T47D (cell line): ENCODE measurements at regions not wholly inside any gene's neighbourhood (a gene's known extent, or its start where the extent isn't known, plus 50 kb on each side); places are given as distances from the start of the nearest gene placed in this dataset.
"Not testable (repeated sequence)": the region's sequence is repeated elsewhere in the genome, so short reads cannot be mapped to it uniquely, and the experiment has no call there.

ENCODE experiments used
- DNase-seq, 2 experiments: peaks; one replicate each; pipeline versions ENCODE4 v3.0.0 to v3.0.0-alpha.2; 2011 to 2012; ENCODE audit warnings: low read depth in 1 of 2, low spot score in 1 of 2
- JUND ChIP-seq: IDR thresholded peaks from 2 replicates; pipeline ENCODE4 v1.6.1; 2012; ENCODE audit warnings: low read depth
- in situ Hi-C: cut with HindIII; loops from 2 replicates; pipeline ENCODE4 v1.10.0; 2016; ENCODE audit warnings: low sequenced_read_pairs, low pct_unique_long_range_greater_than_20kb

DNA sequence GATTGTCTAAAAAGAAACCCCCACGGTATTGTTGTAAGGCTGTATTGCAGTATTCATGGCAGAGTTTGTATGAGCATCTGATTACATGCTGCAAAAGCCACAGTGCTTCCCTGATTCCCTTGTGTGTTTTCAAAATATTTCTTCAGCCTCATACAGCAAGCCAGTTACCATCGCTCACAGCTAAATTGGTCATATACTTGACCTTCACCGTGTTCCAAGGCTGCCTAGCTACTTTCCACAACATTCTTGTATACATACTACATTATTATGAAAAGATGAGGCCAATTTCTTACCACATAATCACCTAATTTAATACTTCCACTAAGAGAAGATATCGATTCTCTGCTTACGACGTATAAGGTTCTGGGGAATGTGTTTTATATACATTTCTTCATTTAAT lies 576.3 kb upstream of the CNTNAP5 start:
- in situ Hi-C loops, result no loop called here
- no peak for TF ChIP-seq JUND
- no peak for DNase-seq

DNA sequence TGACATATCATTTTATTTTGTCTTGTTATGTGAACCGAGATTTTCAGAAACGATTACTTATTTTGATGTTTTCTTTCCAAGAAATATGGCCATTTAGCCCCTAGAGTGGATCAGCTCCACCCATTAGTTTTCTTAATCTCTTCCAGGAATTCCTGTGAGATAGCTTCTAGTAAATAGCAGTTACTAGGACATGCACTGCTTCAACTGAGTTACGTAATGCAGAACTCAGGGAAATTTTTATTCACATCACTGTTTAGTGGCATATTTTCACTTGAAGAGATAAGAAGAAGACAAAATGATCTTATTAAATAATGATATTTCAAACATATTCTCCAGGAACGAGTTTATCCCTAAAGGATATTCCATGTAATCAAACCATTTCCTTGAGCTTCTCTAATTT lies 573.5 kb upstream of the CNTNAP5 start:
- no peak for TF ChIP-seq JUND
- in situ Hi-C loops, result no loop called here
- no peak for DNase-seq

DNA sequence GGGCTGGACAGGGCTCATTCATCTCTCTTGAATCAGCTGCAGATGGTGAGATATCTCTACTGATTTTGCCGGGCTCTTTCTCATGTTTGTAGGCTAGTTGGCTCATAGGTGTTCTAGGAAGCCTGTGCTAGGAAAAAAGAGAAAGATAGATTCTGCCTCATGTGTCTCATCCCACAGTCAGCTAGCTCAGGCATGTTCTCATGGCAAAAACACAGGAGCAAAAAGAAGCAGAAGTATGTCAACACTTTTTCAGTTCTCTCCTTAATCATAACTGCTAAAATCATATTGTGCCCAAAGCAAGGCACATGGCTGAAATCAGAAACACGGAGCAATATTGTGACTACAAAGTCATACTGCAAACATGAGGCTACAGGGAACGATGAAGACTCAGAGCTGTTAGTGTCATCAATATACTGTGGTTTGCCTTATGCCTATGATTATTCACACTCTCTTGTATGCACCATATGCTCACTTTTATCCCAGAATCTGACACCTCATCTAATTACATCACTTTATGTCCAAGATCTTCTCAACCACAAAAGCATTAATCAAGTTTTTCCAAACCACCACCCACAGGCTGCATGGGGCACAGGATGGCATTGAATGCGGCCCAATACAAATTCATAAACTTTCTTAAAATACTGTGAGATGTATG lies 571.9 kb upstream of the CNTNAP5 start:
- in situ Hi-C loops, result no loop called here
- no peak for TF ChIP-seq JUND
- DNase-seq, result no peak

DNA sequence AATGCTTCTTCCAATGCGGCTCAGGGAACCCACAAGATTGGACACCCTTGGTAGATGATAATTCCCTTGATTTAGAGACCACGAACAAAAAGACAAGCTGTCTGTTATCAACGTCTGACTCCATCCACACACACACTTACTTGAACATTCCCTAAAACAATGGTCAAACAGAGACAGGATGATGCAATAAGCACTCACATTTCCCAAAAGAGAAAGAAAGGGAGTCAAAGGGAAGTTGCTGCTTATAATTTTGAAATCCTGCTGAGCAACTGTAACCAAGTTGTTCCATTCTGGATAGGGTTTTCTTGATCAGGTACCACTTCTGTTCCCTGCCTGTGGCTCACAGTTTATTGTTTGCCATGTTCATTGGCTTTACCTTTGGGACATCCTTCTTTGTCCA lies 571.3 kb upstream of the CNTNAP5 start:
- in situ Hi-C loops, result no loop called here
- no peak for DNase-seq
- no peak for TF ChIP-seq JUND

DNA sequence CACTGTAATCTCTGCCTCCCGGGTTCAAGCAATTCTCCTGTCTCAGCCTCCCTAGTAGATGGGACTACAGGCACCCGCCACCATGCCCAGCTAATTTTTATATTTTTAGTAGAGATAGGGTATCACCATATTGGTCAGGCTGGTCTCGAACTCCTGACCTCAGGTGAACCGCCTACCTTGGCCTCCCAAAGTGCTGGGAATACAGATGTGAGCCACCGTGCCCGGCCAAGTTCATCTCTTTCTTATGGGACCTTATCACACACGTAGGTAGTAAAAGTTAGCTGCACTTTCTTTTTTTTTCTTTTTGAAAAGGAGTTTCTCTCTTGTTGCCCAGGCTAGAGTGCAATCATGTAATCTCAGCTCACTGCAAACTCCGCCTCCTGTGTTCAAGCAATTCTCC lies 569.9 kb upstream of the CNTNAP5 start:
- DNase-seq, in situ Hi-C loops: not testable (repeated sequence)

DNA sequence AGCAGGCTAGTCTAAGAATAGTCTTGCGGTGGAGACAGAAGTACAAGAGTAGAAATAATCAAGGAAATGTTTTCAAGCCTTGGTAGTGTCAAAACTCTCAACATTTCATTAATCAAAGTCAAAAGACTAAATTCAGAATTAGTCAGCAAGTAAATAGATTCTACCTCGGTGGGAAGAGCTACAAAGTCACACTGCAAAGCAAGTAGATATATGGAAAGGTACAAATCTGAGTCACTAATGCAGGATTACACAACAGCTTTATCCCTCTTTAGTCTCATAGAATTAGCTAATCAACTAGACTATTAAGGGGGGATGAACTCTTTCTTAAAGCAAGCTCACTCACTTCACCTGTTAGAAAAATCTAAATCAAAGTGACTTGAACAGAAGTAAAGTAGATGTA lies 568.7 kb upstream of the CNTNAP5 start:
- in situ Hi-C loops, result no loop called here
- no peak for TF ChIP-seq JUND
- no peak for DNase-seq

DNA sequence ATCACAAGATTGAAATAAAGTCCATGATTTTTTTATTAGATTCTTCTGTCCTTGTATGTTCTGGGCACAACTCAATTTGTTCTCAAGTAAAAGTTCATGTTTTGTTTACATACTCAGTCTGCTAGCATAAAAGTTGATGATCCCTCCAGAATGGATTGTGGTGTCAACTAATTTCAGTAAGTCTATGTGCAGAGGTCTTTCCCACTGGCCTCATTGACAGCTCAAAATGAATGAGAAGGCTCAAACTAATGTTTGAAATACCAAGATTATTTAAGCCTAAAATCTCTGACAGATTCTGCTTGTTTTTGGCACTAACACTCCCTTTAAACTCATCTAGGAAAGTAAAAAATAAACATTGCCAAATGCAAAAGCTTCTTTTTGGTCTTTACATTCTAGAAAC lies 561.2 kb upstream of the CNTNAP5 start:
- no peak for DNase-seq
- TF ChIP-seq JUND, result no peak
- in situ Hi-C loops, result no loop called here

DNA sequence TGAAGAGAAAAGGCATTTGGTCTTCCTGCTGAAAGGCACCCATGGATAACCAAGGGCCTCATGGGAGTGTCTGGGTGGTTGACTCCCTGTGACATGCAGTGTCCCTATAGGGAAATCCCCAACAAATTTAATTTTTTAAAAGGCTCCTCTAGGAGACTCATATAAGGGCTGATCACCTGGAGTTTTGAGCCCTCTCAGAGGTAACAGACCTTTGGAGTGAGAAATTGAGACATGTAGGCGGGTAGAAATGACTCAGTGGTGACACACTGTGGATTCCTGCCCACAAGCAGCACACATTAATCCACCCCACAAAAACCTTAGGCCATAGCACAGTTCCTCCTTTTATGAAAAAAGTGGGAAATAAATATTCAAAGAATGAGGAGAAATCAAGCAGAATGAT lies 557.0 kb upstream of the CNTNAP5 start:
- no peak for TF ChIP-seq JUND
- DNase-seq, result peak in 1 of 2 experiments; percentile 24
- in situ Hi-C loops, result no loop called here

DNA sequence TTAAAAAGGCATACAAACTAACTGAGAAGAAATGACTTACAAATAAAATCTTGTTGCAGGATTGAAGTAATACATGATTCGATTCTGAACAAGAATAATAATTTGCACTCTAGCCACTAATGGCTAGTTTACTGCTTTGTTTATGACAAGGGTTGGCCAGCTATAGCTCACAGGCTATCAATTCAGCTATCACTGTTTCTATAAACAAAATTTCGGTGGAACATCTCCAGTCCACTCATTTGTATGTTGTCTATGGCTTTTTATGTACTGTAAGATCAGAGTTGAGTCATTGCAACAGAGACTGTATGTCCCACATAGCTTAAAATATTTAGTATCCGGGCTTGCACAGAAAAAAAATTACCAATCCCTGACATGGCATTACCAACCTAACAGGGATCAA lies 543.7 kb upstream of the CNTNAP5 start:
- in situ Hi-C loops, result no loop called here
- DNase-seq, result no peak
- no peak for TF ChIP-seq JUND

DNA sequence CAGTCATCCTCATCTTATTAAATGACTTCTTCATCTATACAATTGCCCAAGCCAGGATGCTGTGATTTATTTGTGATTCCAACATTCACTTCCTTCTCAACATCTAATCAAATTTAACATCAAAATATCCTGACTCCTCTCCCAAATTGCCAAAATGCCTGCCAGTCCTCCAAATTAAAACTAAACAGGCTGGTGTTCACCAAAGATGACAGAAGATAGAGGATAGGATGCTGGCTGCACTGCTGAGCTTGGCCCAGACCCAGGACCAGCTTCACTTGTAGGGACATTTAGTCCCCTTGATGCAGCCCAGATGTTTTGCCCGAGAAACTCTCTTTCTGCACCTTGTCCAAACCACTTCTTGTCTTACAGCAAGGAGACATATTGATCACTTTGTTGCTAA lies 540.0 kb upstream of the CNTNAP5 start:
- in situ Hi-C loops, result no loop called here
- TF ChIP-seq JUND, result no peak
- no peak for DNase-seq

DNA sequence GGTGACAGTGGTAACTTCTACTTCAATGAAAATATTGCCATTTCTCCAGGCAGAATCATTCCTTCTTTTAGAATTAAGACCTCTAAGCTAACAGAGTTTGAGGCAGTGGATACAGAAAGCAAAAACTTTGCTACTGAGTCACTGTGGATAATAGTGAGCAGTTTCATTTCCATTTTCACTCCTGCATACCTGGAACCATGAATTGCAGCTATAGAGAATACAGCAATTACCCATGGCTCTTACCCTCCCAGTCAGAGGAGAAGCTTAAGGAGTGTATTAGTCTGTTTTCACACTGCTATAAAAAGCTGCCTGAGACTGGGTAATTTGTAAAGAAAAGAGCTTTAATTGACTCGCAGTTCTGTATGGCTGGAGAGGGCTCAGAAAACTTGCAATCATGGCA lies 531.4 kb upstream of the CNTNAP5 start:
- DNase-seq, result no peak
- in situ Hi-C loops, result no loop called here
- TF ChIP-seq JUND, result no peak

DNA sequence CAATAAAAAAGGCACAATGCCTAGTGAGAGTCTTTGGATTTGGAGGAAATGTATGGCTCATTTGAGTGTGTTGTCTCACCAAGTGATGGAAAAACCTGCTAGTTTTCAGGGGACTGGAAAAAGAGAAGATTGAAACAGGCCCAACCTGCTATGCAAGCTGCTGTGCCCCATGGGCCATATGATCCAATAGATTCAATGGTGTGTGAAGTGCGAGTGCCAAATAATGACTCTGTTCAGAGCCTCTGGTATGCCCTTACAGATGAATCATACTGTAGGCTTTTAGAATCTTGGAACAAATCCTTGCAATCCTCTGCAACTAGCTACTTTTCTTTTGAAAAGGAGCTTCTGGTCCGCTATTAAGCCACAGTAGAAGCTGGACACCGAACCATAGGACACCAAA lies 529.8 kb upstream of the CNTNAP5 start:
- DNase-seq, result peak in 1 of 2 experiments; percentile 56
- no peak for TF ChIP-seq JUND
- in situ Hi-C loops, result no loop called here

DNA sequence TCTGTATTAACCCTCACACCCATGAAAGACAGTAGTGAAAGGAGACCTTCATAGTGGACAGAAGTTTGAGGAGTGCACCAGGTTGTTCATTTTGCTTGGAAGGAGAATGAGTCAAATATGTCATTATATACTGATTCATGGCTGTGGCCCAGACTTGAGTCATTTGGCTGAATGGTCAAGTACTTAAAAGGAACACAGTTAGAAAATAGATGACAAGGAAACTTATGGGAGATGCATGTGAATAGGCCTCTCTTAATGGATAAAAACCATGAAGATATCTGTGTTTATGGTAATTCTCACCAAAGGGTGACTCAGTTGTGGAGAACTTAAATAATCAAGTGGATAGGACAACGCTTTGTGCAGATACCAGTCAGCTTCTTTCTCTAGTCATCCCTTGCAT lies 524.7 kb upstream of the CNTNAP5 start:
- no peak for DNase-seq
- in situ Hi-C loops, result no loop called here

DNA sequence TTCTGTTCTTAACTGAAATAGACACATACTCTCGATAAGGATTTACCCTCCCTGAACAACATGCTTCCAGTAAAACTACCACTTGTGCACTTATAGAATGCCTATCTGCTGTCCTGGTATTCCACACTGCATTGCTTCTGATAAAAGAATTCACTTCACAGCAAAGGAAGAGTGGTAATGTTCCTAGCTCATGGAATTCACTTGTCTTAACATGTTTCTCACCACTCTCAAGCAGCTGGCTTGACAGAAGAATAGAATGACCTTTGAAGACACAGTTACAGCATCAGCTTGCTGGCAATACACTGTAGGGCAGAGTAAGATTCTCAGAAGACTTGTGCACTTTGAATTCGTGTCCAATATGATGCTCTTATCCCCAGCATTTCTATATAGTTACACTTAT lies 524.1 kb upstream of the CNTNAP5 start:
- DNase-seq, result no peak
- TF ChIP-seq JUND, result no peak
- in situ Hi-C loops, result no loop called here

More for the DNA sequence above, 524.7 kb upstream of the CNTNAP5 start:
- no peak for TF ChIP-seq JUND
